Heart left ventricle (tissue), 13 donors: ENCODE measurements at regions not wholly inside any gene's neighbourhood (a gene's known extent, or its start where the extent isn't known, plus 50 kb on each side); places are given as distances from the start of the nearest gene placed in this dataset.

ENCODE experiments used
- POLR2A ChIP-seq, 2 donors: fragments of 450-650 bp; IDR thresholded peaks; one replicate each; pipeline ENCODE4 v1.6.1; 2017; ENCODE audit warnings: antibody characterized with exemption in 2 of 2, mild to moderate bottlenecking in 2 of 2, moderate library complexity in 2 of 2
- TF ChIP-seq, protein P1 (sequence below), 12 donors: fragments of 200-600 bp; sonication (generic) in 4 of 12; IDR thresholded peaks; one replicate each; pipeline versions ENCODE4 v1.5.0 to v1.8.0; 2018 to 2022; ENCODE audit warnings: antibody characterized with exemption in 12 of 12, mild to moderate bottlenecking in 5 of 12
- donor health status: ischemic (EF 13 %, LVEDD 7.1; RV severe dilation, severe dysfunction).
- donor health status: DM: no; HTN: yes; CAD: no.
- donor health status: DM: no; HTN: no; CAD: no.
- donor health status: ischemic (EF 25% LVEDD 6.9; RV normal size, moderate dysfunction).
- donor health status: ischemic (EF 25% LVEDD 5.7; RV mildly dilated, moderate dysfunction).
- donor health status: ischemic (EF 35%, LVEDD 5.7; RV mildly dilated, moderate dysfunction).
- donor health status: nonischemic (EF 11% LVEDD 7.7; RV severe dilation, severe dysfunction).
- donor health status: DM: yes; HTN: yes; CAD: no.
- donor health status: PGD.
- donor health status: ischemic (EF 29% LVEDD 5.4; RV normal size, mild dysfunction).
- donor health status: nonischemic (EF 23%, LVEDD 6.1; RV moderate dilation, normal function).

DNA sequence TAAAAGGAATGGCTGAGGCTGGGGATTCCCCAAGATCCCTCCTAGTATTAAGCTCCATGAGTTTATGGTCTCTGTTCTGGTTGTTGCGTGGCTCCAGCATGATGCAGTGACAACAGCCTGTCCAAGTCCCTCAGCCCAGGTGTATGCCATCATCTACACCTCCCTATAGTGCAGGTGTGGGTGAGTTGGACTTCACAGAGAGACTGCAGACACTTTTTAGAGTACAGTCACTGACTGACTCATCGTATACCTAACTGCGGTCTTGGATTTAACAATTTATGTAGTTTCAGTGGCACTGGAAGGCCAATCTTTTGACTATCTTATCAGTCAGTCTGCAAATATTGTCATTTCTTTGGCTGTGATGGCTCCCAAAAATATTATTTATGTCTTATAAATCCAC is 415.0 kb downstream of the TMX3 start:
- TF ChIP-seq, protein P1, sequence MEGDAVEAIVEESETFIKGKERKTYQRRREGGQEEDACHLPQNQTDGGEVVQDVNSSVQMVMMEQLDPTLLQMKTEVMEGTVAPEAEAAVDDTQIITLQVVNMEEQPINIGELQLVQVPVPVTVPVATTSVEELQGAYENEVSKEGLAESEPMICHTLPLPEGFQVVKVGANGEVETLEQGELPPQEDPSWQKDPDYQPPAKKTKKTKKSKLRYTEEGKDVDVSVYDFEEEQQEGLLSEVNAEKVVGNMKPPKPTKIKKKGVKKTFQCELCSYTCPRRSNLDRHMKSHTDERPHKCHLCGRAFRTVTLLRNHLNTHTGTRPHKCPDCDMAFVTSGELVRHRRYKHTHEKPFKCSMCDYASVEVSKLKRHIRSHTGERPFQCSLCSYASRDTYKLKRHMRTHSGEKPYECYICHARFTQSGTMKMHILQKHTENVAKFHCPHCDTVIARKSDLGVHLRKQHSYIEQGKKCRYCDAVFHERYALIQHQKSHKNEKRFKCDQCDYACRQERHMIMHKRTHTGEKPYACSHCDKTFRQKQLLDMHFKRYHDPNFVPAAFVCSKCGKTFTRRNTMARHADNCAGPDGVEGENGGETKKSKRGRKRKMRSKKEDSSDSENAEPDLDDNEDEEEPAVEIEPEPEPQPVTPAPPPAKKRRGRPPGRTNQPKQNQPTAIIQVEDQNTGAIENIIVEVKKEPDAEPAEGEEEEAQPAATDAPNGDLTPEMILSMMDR (IDR thresholded peaks at IDR 0.05), result no peak
- no peak for TF ChIP-seq POLR2A (IDR thresholded peaks at IDR 0.05)
